Astrocyte of the spinal cord (primary cell): ENCODE measurements at regions not wholly inside any gene's neighbourhood (a gene's known extent, or its start where the extent isn't known, plus 50 kb on each side); places are given as distances from the start of the nearest gene placed in this dataset.

ENCODE experiments used
- DNase-seq: peaks from one replicate; pipeline ENCODE4 v3.0.0; 2011; ENCODE audit warnings: low read depth, low spot score
- H3K4me3 ChIP-seq: 2 replicates; pipeline ENCODE4 v1.5.1; 2011; ENCODE audit warnings: low read depth, mild to moderate bottlenecking, low read length, moderate library complexity
- CTCF ChIP-seq: IDR thresholded peaks from 2 replicates; pipeline ENCODE4 v1.5.1; 2012; ENCODE audit warnings: low read depth, mild to moderate bottlenecking, low read length, inconsistent platforms
- in situ Hi-C: cut with HindIII; loops from 2 replicates; pipeline ENCODE4 v1.10.0; 2017; ENCODE audit warnings: low sequenced_read_pairs

- no peak overlapping the region for H3K4me3 ChIP-seq
- TF ChIP-seq CTCF: no peak
- no peak for DNase-seq
- in situ Hi-C loops: no loop called here
Observed at GRCh38 chr2:153074207-153074606, 355.8 kb downstream of the ARL6IP6 start.

GRCh38 chr2:153072813-153073212 is 354.4 kb downstream of the ARL6IP6 start:
- in situ Hi-C loops: no loop called here
- no peak for TF ChIP-seq CTCF
- H3K4me3 ChIP-seq: no peak overlapping the region
- DNase-seq: no peak

GRCh38 chr2:153072077-153072476 is 353.7 kb downstream of the ARL6IP6 start:
- no peak overlapping the region for H3K4me3 ChIP-seq
- TF ChIP-seq CTCF: no peak
- DNase-seq: no peak
- in situ Hi-C loops: no loop called here

GRCh38 chr2:153071090-153071489 is 352.7 kb downstream of the ARL6IP6 start:
- in situ Hi-C loops: no loop called here
- no peak overlapping the region for H3K4me3 ChIP-seq
- DNase-seq: no peak
- no peak for TF ChIP-seq CTCF

- no peak for DNase-seq
- H3K4me3 ChIP-seq: no peak overlapping the region
- TF ChIP-seq CTCF: no peak
- in situ Hi-C loops: no loop called here
Observed at GRCh38 chr2:153068915-153069314, 350.5 kb downstream of the ARL6IP6 start.

- DNase-seq: no peak
- in situ Hi-C loops: no loop called here
- no peak for TF ChIP-seq CTCF
- no peak overlapping the region for H3K4me3 ChIP-seq
Observed at GRCh38 chr2:153068052-153068451, 349.6 kb downstream of the ARL6IP6 start.
